Endothelial cell of hepatic sinusoid (primary cell): ENCODE measurements at regions not wholly inside any gene's neighbourhood (a gene's known extent, or its start where the extent isn't known, plus 50 kb on each side); places are given as distances from the start of the nearest gene placed in this dataset.

Experiments used
- in situ Hi-C: cut with HindIII; loops from 2 replicates; pipeline ENCODE4 v1.10.0; 2017; ENCODE audit warnings: low sequenced_read_pairs

GRCh38 chr2:198715302-198715835 lies 742.4 kb downstream of the SATB2 start:
- in situ Hi-C loops, result no loop called here

DNA sequence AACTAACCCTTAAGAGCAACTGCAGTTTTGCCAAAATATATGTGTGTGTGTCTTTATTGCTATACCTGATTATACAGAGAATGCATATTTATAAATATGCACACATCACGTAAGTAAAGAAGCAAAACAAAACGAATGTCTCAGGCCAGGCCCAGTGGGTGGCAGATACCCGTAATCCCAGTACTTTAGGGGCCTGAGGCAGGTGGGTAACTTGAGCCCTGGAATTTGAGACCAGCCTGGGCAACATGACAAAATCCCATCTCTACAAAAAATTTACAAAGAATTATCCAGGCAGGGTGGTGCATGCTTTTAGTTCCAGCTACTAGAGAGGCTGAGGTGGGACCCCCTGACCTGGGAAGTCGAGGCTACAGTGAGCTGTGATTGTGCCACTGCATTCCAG lies 745.3 kb downstream of the SATB2 start:
- in situ Hi-C loops, result no loop called here

DNA sequence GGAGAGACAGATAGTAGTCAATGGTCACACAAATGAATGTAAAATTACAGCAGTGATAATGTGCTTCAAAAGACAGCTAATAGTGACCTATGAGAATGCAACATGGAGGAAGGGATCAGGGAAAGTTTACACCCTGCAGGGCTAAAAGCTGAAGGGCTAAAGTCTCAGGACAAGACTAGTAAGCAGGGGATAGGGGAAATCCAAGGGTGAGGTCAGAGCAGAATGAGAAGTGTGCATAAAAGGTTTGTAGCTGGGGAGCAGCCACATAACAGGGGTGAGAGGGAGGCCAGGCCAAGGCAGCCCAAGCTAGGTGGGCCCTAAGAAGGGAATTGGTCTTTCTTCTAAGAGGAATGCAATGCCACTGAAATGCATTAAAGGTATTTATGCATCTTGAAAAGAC lies 746.3 kb downstream of the SATB2 start:
- in situ Hi-C loops, result no loop called here

DNA sequence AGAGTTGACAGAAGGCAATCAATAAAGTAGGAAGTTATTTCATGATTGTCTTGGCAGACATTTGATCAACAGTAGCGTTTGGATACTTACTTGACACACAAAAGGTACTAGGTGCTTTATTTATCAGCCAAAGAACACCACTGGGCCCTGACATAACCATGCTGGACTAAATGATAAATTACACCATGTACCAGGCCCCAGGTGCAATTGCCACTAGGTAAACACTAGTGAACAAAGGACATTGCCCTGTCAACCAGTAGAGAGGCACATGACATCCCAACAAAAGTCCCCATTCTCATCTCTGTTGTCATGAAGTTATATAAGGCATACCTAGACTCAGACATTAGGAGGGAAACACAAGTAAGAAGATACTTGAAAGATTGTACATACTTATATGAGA lies 747.2 kb downstream of the SATB2 start:
- in situ Hi-C loops, result no loop called here

DNA sequence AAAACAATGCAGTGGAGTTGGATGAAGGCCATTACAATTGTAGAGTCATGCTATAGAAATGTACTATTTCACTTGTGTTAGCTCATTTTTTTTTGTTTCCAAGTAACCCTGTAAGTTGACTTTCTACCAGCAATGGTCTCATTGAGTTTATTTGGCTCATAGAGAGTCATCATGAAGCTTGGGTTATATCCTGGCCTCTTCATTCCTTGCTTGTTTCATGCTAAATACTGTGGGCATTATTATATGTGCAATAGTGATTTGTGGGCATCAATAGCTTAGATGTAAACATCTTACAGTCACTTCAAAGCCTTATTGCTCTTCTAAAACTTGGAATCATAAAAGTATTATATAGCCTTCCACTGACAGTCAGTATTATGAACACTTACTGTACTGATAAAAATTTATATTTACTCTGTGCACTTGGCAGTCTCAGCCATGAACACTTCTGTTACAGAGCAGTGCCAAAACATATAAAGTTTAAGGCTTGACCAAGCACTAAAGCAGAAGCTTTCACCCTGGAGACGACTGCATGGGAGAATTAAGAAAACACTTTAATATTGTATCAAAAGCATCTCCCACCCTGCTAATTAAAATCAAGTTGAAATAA lies 751.2 kb downstream of the SATB2 start:
- in situ Hi-C loops, result loop anchor here (5.0 kb wide), 1 partner anchor 64 kb away; no protein-coding TSS in a partner anchor

GRCh38 chr2:198703281-198703680 lies 754.5 kb downstream of the SATB2 start:
- in situ Hi-C loops, result no loop called here

DNA sequence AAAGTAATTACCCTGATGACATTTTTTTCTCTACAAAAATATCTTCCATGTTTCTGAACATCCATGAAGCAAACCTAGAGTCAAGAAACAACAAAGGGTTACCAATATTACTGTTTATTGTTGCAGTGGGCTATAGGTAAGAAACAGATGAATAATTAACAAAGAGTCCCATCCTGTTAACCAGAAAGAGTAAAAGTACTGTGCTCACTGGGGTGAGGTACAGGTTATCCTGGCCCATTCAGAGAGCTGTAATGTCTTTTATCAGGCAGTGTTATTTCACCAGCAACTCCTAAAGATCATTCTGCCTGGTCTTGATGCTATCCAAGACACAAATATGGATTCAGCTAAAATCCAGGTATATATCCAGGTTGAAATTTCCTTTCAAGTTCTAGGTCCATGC lies 754.9 kb downstream of the SATB2 start:
- in situ Hi-C loops, result no loop called here

- in situ Hi-C loops, result no loop called here
Observed at GRCh38 chr2:198701481-198701880, 756.3 kb downstream of the SATB2 start.

- in situ Hi-C loops, result no loop called here
Observed at GRCh38 chr2:198700319-198700718, 757.4 kb downstream of the SATB2 start.

DNA sequence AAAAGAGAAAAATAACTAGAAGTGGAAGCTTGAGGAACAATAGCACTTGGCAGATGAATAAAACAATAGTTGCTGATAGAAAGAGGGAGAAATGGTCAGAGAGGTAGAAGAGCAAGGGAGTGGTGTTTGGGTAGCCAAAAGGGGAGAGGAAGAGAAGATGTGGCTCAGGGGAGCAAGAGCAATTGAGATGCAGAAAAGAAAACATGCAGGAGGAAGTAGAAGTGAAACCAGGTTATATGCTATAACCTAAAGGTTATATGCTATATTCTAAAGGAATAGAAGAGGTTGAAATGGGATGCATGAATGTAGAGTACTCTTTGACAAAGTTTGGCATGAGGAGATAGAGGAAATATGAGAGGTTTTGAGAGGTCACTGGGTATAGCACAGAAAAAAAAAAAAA lies 759.5 kb downstream of the SATB2 start:
- in situ Hi-C loops, result no loop called here

DNA sequence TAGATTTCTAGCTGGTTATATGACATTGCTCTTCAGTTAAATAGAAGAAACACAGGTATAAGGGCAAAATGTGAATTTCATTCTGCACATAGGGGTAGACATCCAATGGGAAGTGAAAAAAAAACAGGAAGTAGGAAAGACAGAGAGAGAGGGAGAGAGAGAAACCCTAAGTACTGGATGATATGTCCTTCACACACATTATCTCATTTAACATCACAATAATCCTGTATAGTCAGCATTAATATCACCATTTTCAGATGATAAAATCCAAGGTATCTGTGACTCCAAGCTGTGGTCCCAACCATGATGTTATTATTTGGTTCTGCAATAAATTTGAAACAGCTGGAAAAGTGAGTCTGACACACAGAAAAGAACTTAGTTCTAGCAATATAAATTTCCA lies 759.9 kb downstream of the SATB2 start:
- in situ Hi-C loops, result no loop called here

DNA sequence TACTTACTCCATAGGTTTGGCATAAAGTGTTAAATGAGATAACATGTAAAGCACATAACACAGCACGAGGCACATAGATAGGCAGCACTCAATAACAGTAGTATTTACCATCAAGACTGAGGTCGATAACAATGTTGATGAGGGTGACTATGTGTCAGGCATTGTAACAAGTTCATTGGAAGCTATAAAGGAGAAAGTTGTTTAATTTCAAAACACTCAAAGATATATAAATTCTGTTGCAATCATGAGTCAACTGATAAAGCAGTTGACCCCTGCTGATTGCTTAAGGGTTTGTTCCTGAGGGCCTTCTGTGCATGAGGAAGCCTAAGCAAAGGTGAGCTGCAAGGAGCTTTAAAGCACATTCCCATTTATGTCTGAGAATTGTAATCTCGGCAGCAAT lies 760.5 kb downstream of the SATB2 start:
- in situ Hi-C loops, result no loop called here

DNA sequence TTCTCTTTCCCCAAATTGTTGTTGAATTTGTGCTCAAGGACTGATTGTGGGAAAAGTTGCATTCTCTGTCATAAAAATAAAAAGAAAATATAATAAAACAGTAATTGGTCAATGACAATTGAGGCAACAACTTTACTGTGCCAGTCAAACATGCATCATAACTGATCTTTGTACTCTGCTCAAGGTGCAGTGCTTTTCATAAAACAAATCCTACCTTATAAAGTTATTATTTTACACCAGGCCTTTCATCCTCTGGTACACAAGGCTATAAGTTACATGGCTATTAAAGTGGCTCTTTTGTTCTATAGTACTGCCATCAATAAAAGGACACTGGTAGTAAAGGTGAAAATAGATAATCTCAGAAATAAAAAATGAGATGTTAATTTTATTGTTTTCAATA lies 761.9 kb downstream of the SATB2 start:
- in situ Hi-C loops, result no loop called here

DNA sequence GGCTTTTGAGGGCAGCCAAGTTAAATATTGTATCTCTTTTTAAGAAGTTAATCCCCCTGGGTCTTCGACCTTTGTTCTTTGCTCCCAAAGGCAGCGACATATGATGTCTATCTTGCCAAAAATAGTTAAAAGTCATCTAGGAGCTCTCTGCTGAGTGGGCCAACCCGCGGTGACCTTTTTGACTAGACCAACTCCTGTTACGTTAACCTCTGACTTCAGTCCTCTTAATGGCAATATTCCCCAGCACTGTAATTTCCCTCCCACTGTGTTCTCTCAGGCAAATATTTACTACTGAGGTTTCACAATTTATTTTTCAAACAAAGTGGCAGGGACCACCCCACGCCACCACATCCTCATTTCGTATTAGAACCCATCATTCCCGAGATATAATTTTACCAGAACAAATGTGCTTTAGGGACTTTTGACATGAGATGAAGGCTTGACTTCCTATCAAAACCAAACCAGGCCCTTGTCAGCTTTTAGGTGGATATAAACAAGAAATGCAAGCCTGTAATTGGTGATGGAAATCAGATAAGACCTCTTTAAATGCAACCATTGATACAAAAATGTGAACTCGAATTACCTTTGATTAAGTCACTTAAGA lies 764.7 kb downstream of the SATB2 start:
- in situ Hi-C loops, result no loop called here

GRCh38 chr2:198691236-198691635 lies 766.5 kb downstream of the SATB2 start:
- in situ Hi-C loops, result no loop called here

GRCh38 chr2:198664321-198664720 lies 793.4 kb downstream of the SATB2 start:
- in situ Hi-C loops, result no loop called here

DNA sequence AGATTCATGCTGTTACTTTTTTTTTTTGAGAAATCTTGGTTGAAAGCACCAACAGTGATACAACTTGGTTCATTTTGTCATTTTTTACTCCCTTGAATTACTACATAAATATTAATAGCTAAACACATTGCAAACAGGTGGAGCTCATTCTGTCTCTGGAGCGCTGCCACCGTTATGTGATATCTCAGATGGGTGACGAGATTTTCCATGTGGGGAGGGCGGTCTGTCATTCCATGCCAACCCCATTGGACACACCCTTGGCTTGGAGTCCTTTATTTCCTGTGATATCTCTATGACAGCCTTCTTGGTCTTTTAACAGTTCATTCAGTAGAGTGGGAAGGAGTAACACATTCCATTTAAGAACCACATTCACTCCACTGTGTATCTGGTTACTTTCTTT lies 794.8 kb downstream of the SATB2 start:
- in situ Hi-C loops, result no loop called here

DNA sequence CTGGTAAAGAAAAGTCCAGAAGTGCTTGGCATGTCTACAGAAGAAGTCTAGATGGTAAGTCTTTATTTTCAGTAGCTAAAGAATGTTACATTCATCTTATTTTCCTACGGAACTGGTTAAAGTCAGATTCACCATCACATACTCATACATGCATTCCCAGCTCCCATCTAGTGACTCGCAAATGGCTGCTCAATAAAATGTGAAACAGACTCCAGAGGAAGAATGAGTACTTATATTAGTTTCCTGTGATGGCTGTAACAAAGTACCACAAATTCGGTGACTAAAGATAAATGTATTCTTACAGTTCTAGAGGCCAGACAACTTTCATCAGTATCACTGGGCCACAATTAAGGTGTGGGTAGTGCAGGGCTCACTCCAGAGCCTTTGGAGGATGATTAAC lies 797.2 kb downstream of the SATB2 start:
- in situ Hi-C loops, result no loop called here

DNA sequence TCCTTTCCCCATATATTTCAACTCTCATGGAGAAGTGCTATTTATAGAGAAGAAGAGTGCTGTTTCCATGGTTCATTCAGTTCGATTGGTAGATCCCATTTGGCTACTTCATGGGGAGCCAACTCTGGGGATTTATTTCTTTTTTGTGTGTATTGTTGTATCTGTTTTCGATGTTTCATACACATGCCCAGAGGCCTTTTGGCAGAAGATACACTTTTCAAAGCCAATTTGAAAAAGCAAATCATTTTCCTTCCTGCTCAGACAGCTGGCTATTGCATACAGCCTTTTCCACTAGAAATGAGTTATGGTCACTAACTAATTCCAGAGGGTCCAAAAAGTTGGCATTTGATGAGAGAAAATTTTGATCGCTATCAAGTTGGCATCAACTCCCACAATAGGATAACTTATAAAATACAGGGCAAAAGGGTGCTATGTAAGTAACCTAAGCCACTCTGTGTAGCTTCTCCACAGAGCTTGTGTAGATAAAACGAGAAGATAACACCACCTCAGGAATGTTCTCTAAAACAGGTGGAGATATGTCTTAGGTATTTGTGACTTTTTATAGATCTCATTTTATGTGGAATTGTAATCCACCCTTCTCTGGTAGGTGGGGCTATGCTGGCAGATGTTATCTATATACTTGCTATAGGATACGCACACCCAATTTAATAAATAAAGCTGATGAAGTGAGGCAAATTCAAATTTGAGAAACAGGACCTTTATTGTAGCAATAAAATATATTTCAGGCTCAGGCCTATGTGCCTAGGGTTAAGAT lies 798.5 kb downstream of the SATB2 start:
- in situ Hi-C loops, result loop anchor here (5.0 kb wide), 1 partner anchor 828 kb away; no protein-coding TSS in a partner anchor

DNA sequence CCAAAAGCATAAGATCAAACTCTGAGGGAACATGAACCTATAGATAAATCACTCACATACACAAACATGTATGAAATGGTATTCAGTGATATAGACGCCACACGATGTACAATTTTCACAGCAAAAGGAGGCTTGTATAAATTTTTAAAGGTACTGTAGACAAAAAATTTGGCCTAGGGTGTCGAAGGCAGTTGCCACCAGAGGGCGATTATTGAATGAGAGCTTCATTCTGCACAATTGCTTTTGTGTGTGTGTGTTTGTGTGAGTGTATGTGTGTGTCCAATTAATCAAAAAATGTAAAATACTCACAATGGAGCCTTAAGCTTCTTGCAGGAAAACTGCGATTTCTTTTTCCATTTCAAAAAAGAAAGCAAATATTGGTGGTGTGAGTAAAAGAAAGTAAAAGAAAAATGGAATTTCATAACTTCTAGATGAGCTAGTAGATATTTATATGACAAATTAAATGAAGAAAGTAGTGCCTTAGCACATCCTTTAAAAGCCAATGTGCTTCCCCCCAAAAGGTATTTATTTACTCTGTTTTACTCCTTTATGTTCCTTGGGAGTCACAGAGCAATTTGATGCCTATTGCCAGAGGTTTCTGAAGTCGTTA lies 800.1 kb downstream of the SATB2 start:
- in situ Hi-C loops, result loop anchor here (5.0 kb wide), 1 partner anchor 830 kb away; no protein-coding TSS in a partner anchor

GRCh38 chr2:198656869-198657268 lies 800.9 kb downstream of the SATB2 start:
- in situ Hi-C loops, result loop anchor here (5.0 kb wide), 1 partner anchor 830 kb away; no protein-coding TSS in a partner anchor
